Neural cell (in vitro differentiated cells): ENCODE measurements at regions not wholly inside any gene's neighbourhood (a gene's known extent, or its start where the extent isn't known, plus 50 kb on each side); places are given as distances from the start of the nearest gene placed in this dataset.

Experiments used
- CTCF ChIP-seq: fragments of 450-650 bp; IDR thresholded peaks from 2 replicates; pipeline ENCODE4 v1.5.1; 2014; ENCODE audit warnings: antibody characterized with exemption, mild to moderate bottlenecking, moderate library complexity; ENCODE audit not compliant: poor library complexity, severe bottlenecking
- POLR2AphosphoS5 ChIP-seq: IDR thresholded peaks from 2 replicates; pipeline ENCODE4 v1.6.1; 2012
- SMC3 ChIP-seq: fragments of 450-650 bp; conservative IDR thresholded peaks from 2 replicates; pipeline ENCODE4 v1.6.1; 2014; ENCODE audit warnings: antibody characterized with exemption, mild to moderate bottlenecking, moderate library complexity; ENCODE audit not compliant: poor library complexity

- no peak for TF ChIP-seq POLR2AphosphoS5
- no peak for TF ChIP-seq CTCF
- no peak for TF ChIP-seq SMC3
Observed at GRCh38 chrY:15328848-15329247, 804.5 kb downstream of the NLGN4Y start.
